Colonic mucosa (tissue), 4 donors: ENCODE measurements at regions not wholly inside any gene's neighbourhood (a gene's known extent, or its start where the extent isn't known, plus 50 kb on each side); places are given as distances from the start of the nearest gene placed in this dataset.

Experiments used
- DNase-seq: peaks from one replicate; pipeline ENCODE4 v3.0.0-alpha.2; 2020
- H3K27ac ChIP-seq: fragments of 200-600 bp; one replicate; pipeline ENCODE4 v1.8.0; 2021
- H3K27me3 ChIP-seq: fragments of 200-600 bp; one replicate; pipeline ENCODE4 v1.8.0; 2021
- H3K36me3 ChIP-seq: fragments of 200-600 bp; one replicate; pipeline ENCODE4 v1.8.0; 2021
- H3K4me1 ChIP-seq: fragments of 200-600 bp; one replicate; pipeline ENCODE4 v1.8.0; 2021; ENCODE audit warnings: mild to moderate bottlenecking
- H3K4me3 ChIP-seq: fragments of 200-600 bp; one replicate; pipeline ENCODE4 v1.8.0; 2021
- H3K9ac ChIP-seq, 2 donors: one replicate each; pipeline ENCODE4 v1.7.0; 2013; ENCODE audit warnings: control low read depth in 2 of 2, low read depth in 2 of 2, low read length in 2 of 2
- H3K9me3 ChIP-seq: fragments of 200-600 bp; one replicate; pipeline ENCODE4 v1.8.0; 2021
- CTCF ChIP-seq: fragments of 200-600 bp; IDR thresholded peaks from one replicate; pipeline ENCODE4 v1.8.0; 2022; ENCODE audit warnings: antibody characterized with exemption, mild to moderate bottlenecking
- intact Hi-C: fragments of 100-400 bp; cut with DNase I; formaldehyde crosslinking; loops from one replicate; pipeline ENCODE4 v1.14.1; 2022
- donor health status: healthy.
- donor health status: DM: no; HTN: no; CAD: no.
- donor health status: DM: no; HTN: no; CAD: no.

DNA sequence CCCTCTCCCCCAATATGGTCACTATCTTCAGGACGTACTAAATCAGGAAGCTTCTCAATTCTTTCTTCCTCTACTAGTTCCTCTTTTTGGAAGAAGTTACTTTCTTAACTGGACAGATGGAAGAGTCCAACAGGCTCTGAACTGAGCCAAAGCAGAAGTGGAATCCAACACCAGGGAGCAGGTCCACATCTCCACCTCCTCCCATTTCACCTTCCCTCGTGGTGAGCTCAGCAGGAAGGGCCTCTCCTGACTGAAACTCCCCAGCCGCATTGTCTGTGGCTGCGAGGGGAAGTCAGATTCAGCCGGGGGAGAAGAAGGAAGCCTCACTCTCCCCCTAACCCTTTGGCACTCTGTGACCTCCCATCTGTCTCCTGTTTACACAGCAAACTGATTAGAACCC lies 63.8 kb upstream of the UST start:
- no peaks in the 10 kb centered on the region for H3K9me3 ChIP-seq
- H3K27ac ChIP-seq = no peak overlapping the region
- H3K27me3 ChIP-seq = no peaks in the 10 kb centered on the region
- H3K36me3 ChIP-seq = no peaks in the 10 kb centered on the region
- TF ChIP-seq CTCF = no peak
- no peak for DNase-seq
- intact Hi-C loops = no loop called here
- H3K4me1 ChIP-seq = no peaks in the 10 kb centered on the region
- no peak overlapping the region for H3K9ac ChIP-seq
- no peak overlapping the region for H3K4me3 ChIP-seq

- no peak overlapping the region for H3K27ac ChIP-seq
- H3K9ac ChIP-seq = no peak overlapping the region
- no peak for DNase-seq
- intact Hi-C loops = no loop called here
- no peak for TF ChIP-seq CTCF
- H3K9me3 ChIP-seq = no peaks in the 10 kb centered on the region
- H3K27me3 ChIP-seq = no peaks in the 10 kb centered on the region
- no peaks in the 10 kb centered on the region for H3K36me3 ChIP-seq
- H3K4me1 ChIP-seq = no peaks in the 10 kb centered on the region
- H3K4me3 ChIP-seq = no peak overlapping the region
Measured at GRCh38 chr6:148689168-148689567, 57.7 kb upstream of the UST start.

- no peaks in the 10 kb centered on the region for H3K9me3 ChIP-seq
- no peak for DNase-seq
- no peaks in the 10 kb centered on the region for H3K27me3 ChIP-seq
- no peak overlapping the region for H3K27ac ChIP-seq
- H3K36me3 ChIP-seq = no peaks in the 10 kb centered on the region
- intact Hi-C loops = no loop called here
- no peak overlapping the region for H3K9ac ChIP-seq
- no peaks in the 10 kb centered on the region for H3K4me1 ChIP-seq
- TF ChIP-seq CTCF = no peak
- no peak overlapping the region for H3K4me3 ChIP-seq
Measured at GRCh38 chr6:148693882-148694484, 52.8 kb upstream of the UST start.
